ENCODE measurements at regions not wholly inside any gene's neighbourhood (a gene's known extent, or its start where the extent isn't known, plus 50 kb on each side); places are given as distances from the start of the nearest gene placed in this dataset.

DNA sequence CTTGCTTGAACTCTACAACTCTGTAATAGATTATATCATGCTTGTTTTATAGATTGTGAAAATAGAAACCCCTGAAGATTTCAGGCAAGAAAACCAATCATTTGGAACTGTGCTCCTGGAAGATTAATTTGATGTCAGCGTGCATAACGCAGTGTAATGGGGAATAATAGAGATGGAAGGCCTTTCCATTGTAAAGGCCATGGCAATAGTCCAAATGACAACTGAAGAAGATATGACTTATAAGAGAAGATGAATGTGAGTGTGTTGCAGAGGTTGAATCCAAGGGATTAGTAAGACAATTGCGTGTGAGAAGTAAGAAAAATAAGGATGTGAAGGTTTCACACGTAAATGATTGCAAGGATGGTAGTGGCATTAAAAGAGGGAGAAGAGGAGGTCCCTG lies 285.0 kb downstream of the DUSP10 start:
- POLR2A ChIA-PET, result no interaction called here
- TF ChIP-seq, protein P1, sequence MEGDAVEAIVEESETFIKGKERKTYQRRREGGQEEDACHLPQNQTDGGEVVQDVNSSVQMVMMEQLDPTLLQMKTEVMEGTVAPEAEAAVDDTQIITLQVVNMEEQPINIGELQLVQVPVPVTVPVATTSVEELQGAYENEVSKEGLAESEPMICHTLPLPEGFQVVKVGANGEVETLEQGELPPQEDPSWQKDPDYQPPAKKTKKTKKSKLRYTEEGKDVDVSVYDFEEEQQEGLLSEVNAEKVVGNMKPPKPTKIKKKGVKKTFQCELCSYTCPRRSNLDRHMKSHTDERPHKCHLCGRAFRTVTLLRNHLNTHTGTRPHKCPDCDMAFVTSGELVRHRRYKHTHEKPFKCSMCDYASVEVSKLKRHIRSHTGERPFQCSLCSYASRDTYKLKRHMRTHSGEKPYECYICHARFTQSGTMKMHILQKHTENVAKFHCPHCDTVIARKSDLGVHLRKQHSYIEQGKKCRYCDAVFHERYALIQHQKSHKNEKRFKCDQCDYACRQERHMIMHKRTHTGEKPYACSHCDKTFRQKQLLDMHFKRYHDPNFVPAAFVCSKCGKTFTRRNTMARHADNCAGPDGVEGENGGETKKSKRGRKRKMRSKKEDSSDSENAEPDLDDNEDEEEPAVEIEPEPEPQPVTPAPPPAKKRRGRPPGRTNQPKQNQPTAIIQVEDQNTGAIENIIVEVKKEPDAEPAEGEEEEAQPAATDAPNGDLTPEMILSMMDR (IDR thresholded peaks at IDR 0.05; ENCODE audit: insufficient read depth, low read length, missing control alignments), result no peak
- no peak for DNase-seq (ENCODE audit: low read depth, low spot score)
- CTCF ChIA-PET, result no interaction called here
- H3K4me3 ChIP-seq (ENCODE audit: low read depth, low read length), result no peak overlapping the region

DNA sequence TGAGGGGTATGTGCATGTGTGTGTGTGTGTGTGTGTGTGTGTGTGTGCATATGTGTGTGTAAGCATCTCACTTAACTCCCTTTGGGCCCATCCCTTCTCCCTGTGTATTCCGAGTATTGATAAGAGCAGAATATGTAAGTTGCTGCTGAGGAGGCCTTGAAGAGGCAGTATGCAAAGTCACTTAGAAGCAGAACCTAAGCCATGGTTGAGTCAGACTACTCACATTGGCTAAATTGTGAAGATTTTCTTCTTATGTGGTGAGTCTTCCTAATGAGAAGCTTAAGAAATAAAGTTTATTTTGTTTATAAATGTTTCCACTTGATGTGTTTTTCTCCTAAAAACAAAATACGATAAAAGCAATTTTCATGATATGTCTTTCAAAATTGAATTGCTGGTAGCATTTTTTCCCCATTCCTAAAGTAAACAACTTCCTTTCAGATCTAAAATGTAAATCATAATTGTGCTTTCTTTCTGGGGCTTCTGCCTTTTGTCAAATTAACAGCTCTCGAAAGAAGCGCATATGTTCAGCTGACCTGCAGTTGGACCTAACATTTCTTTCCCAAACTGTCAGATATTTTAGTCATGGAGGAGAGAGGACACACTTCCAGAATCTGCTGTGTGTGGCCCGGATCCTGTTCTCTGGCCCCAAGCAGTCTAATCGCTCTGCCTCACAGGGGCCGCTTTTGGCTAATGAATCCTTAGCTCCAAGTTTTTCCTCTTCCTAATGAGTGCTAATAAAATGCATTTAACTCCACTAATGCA lies 284.0 kb downstream of the DUSP10 start:
- no peak for DNase-seq (ENCODE audit: low read depth, low spot score)
- ChIA-PET CTCF (interaction anchor here (0.9 to 2.0 kb wide), 6 partner anchors 16 to 998 kb away, joined by 3 to 6 read pairs (median 3); no protein-coding TSS in a partner anchor), POLR2A (interaction anchor here (0.8 to 1.1 kb wide), 2 partner anchors 21 to 284 kb away, joined by 3 read pairs; partner anchors contain the start of gene DUSP10)
- no peak overlapping the region for H3K4me3 ChIP-seq (ENCODE audit: low read depth, low read length)
- TF ChIP-seq, protein P1 (IDR thresholded peaks at IDR 0.05; ENCODE audit: insufficient read depth, low read length, missing control alignments), result no peak

DNA sequence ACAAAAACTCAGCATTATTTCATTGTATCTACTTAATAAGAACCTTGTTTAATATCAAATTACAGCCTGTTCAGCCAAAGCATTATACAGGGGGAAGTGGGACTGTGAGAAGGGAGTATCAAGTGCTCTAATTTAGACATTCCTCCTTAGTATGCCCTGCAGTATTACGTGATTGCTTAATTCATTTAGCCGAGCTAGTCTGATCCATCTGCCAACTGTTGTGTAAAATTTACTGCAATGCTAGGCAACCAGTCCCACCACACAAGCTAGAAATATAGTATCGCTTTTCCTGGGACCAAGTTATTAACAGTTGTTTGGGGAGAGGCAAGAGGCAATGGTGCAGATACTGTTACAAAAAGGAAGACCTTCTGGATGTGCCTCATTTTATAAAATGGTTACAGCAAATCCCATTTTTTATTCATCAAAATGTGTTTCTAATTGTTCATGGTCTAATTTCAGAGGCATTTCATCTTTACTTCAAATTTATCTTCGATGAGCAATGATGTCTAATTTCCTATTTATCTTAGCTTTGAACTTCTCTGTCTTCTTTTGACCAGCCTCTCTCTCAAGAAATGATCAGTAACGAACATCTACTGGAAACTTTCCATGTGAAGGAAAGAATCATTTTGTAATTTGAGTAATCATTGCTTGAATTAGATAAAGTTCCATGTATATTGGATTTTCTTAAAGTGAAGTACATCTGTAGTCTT lies 283.3 kb downstream of the DUSP10 start:
- DNase-seq (ENCODE audit: low read depth, low spot score), result peak; percentile 64
- ChIA-PET CTCF (interaction anchor here (0.9 to 2.0 kb wide), 6 partner anchors 17 to 997 kb away, joined by 3 to 6 read pairs (median 3); no protein-coding TSS in a partner anchor), POLR2A (interaction anchor here (0.8 to 1.1 kb wide), 2 partner anchors 20 to 283 kb away, joined by 3 read pairs; partner anchors contain the start of gene DUSP10)

DNA sequence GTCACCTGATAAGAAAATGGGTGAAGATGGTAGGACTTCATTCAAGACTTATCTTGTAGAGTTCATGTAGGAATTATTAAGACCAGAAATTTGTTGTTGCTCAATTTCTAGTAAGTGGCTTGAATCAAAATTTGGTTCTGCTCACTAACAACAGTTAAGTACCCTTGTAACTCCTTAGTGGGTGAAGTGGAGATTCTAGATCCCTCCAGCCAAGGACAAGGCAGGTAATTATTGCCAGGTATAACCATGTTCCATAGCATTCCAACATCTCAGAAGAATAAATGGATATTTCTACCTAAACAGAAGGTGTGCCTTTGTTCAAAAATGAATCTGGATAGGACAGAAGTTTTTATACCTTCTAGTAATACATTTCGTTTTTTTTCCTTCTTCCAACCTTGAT lies 282.3 kb downstream of the DUSP10 start:
- DNase-seq (ENCODE audit: low read depth, low spot score), result no peak
- H3K4me3 ChIP-seq (ENCODE audit: low read depth, low read length), result no peak overlapping the region
- CTCF ChIA-PET, result interaction anchor here (0.9 to 2.5 kb wide), 3 partner anchors 19 to 996 kb away, joined by 3 to 11 read pairs (median 6); no protein-coding TSS in a partner anchor
- POLR2A ChIA-PET, result no interaction called here
- TF ChIP-seq, protein P1 (IDR thresholded peaks at IDR 0.05; ENCODE audit: insufficient read depth, low read length, missing control alignments), result no peak

More for the DNA sequence above, 283.3 kb downstream of the DUSP10 start:
- TF ChIP-seq, protein P1 (IDR thresholded peaks at IDR 0.05; ENCODE audit: insufficient read depth, low read length, missing control alignments), result no peak
- no peak overlapping the region for H3K4me3 ChIP-seq (ENCODE audit: low read depth, low read length)

DNA sequence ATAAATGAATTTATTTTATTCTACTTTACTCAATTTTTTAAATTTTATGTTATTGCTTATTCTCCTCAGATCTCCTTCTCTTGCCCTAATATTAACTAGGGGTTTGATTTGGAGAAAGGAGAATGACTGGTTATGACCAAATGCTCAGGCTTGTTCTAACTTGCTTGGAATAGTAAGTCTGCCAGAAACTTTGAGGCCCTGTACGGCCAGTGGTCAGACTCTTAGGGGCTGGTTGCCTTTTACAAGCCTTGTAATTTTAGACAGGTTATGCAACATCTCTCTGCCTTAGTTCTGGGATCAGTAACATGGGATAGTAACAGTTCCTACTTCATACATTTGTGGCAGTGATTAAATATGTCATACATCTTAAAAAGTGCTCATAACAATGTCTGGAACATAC lies 279.5 kb downstream of the DUSP10 start:
- no peak for DNase-seq (ENCODE audit: low read depth, low spot score)
- ChIA-PET CTCF (no interaction called here), POLR2A (no interaction called here)
- H3K4me3 ChIP-seq (ENCODE audit: low read depth, low read length), result no peak overlapping the region
- TF ChIP-seq, protein P1 (IDR thresholded peaks at IDR 0.05; ENCODE audit: insufficient read depth, low read length, missing control alignments), result no peak

DNA sequence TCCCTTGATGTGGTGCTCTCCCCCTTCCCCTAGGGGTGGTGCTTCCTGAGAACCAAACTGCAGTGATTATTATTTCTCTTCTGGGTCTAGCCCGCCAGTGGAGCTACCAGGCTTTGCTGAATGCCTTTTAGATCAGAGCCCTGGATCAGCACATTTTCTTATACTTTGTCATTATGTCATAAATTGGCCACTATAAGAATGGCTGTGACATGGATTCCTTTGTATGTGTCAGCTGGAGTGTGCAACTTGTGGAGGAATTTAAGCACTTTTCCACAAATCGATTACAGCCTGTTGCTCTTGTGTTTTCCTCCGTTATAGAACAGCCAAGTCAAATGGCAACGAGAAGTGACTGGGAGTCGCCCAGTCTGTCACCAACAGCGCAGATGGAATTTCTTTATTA lies 273.3 kb downstream of the DUSP10 start:
- TF ChIP-seq, protein P1 (IDR thresholded peaks at IDR 0.05; ENCODE audit: insufficient read depth, low read length, missing control alignments), result no peak
- ChIA-PET POLR2A (no interaction called here), CTCF (interaction anchor here (1.9 to 6.0 kb wide), 2 partner anchors 11 to 205 kb away, joined by 6 to 39 read pairs; no protein-coding TSS in a partner anchor)
- H3K4me3 ChIP-seq (ENCODE audit: low read depth, low read length), result no peak overlapping the region
- no peak for DNase-seq (ENCODE audit: low read depth, low spot score)

Data from AG04449 (cell line).